SK-N-SH treated with all-trans-retinoic acid at 6 μM for 48 hours (cell line): ENCODE measurements at regions not wholly inside any gene's neighbourhood (a gene's known extent, or its start where the extent isn't known, plus 50 kb on each side); places are given as distances from the start of the nearest gene placed in this dataset.

ENCODE experiments used
- ATAC-seq: fragments of 200-7000 bp; cut with Tn5 transposase; 3 replicates; pipeline ENCODE4 v1.9.1; 2020; ENCODE audit warnings: mild to moderate bottlenecking, moderate library complexity
- ARNTL ChIP-seq: fragments of 450-650 bp; formaldehyde crosslinking; IDR thresholded peaks from 2 replicates; pipeline ENCODE4 v1.5.0; 2020; ENCODE audit warnings: low read depth, mild to moderate bottlenecking, moderate library complexity, borderline replicate concordance
- BACH2 ChIP-seq: fragments of 250-450 bp; sonication (Bioruptor Pico); IDR thresholded peaks from 2 replicates; pipeline ENCODE4 v1.9.0; 2021; ENCODE audit warnings: mild to moderate bottlenecking, borderline replicate concordance
- ESRRG ChIP-seq: fragments of 250-450 bp; sonication (Bioruptor Pico); IDR thresholded peaks from 2 replicates; pipeline ENCODE4 v1.6.1; 2021; ENCODE audit warnings: mild to moderate bottlenecking
- GLIS3 ChIP-seq: fragments of 250-450 bp; sonication (Bioruptor Pico); IDR thresholded peaks from 2 replicates; pipeline ENCODE4 v1.5.0; 2020; ENCODE audit warnings: mild to moderate bottlenecking, moderate library complexity
- ISL1 ChIP-seq: fragments of 250-450 bp; sonication (Bioruptor Pico); IDR thresholded peaks from 2 replicates; pipeline ENCODE4 v2.1.2; 2022; ENCODE audit warnings: mild to moderate bottlenecking, moderate library complexity
- OSR1 ChIP-seq: fragments of 250-450 bp; sonication (Bioruptor Pico); IDR thresholded peaks from 2 replicates; pipeline ENCODE4 v1.8.0; 2022; ENCODE audit warnings: moderate library complexity, mild to moderate bottlenecking, inconsistent platforms
- PPARA ChIP-seq: fragments of 250-450 bp; sonication (Bioruptor Pico); IDR thresholded peaks from 2 replicates; pipeline ENCODE4 v1.5.0; 2020; ENCODE audit warnings: mild to moderate bottlenecking, borderline replicate concordance
- RARB ChIP-seq: fragments of 250-450 bp; sonication (Bioruptor Pico); IDR thresholded peaks from 2 replicates; pipeline ENCODE4 v1.8.0; 2021; ENCODE audit warnings: mild to moderate bottlenecking, moderate library complexity
- SNAI2 ChIP-seq: fragments of 250-450 bp; sonication (Bioruptor Pico); IDR thresholded peaks from 2 replicates; pipeline ENCODE4 v1.5.0; 2020; ENCODE audit warnings: mild to moderate bottlenecking, moderate library complexity
- TCF4 ChIP-seq: fragments of 250-450 bp; sonication (Bioruptor Pico); IDR thresholded peaks from 2 replicates; pipeline ENCODE4 v1.8.0; 2021; ENCODE audit warnings: mild to moderate bottlenecking, moderate library complexity, borderline replicate concordance
- TOX ChIP-seq: fragments of 250-450 bp; sonication (Bioruptor Pico); IDR thresholded peaks from 2 replicates; pipeline ENCODE4 v1.8.0; 2021; ENCODE audit warnings: mild to moderate bottlenecking, moderate library complexity, borderline replicate concordance
- ZFP30 ChIP-seq: fragments of 450-650 bp; formaldehyde crosslinking; IDR thresholded peaks from 2 replicates; pipeline ENCODE4 v1.5.0; 2022; ENCODE audit warnings: mild to moderate bottlenecking, moderate library complexity
- ZNF565 ChIP-seq: fragments of 450-650 bp; formaldehyde crosslinking; conservative IDR thresholded peaks from 2 replicates; pipeline ENCODE4 v1.5.0; 2020; ENCODE audit warnings: low read depth, mild to moderate bottlenecking, moderate library complexity
- ZNF70 ChIP-seq: fragments of 450-650 bp; formaldehyde crosslinking; IDR thresholded peaks from 2 replicates; pipeline ENCODE4 v1.5.0; 2020; ENCODE audit warnings: mild to moderate bottlenecking, moderate library complexity
- ZNF8 ChIP-seq: fragments of 450-650 bp; formaldehyde crosslinking; IDR thresholded peaks from 2 replicates; pipeline ENCODE4 v1.5.0; 2020; ENCODE audit warnings: mild to moderate bottlenecking, moderate library complexity
- TF ChIP-seq, protein P1 (sequence below): fragments of 250-450 bp; sonication (Bioruptor Pico); IDR thresholded peaks from 2 replicates; pipeline ENCODE4 v1.8.0; 2021; ENCODE audit warnings: low read depth, mild to moderate bottlenecking, moderate library complexity, borderline replicate concordance
- TF ChIP-seq, protein P2 (sequence below): fragments of 250-450 bp; sonication (Bioruptor Pico); IDR thresholded peaks from 2 replicates; pipeline ENCODE4 v1.5.0; 2020; ENCODE audit warnings: mild to moderate bottlenecking, moderate library complexity
- TF ChIP-seq, protein P3 (sequence below): fragments of 250-450 bp; sonication (Bioruptor Pico); IDR thresholded peaks from 2 replicates; pipeline ENCODE4 v1.5.1; 2020; ENCODE audit warnings: low read depth, mild to moderate bottlenecking, moderate library complexity
- TF ChIP-seq, protein P4 (sequence below): fragments of 250-450 bp; sonication (Bioruptor Pico); IDR thresholded peaks from 2 replicates; pipeline ENCODE4 v1.5.1; 2021; ENCODE audit warnings: mild to moderate bottlenecking, moderate library complexity
- TF ChIP-seq, protein P5 (sequence below): fragments of 250-450 bp; sonication (Bioruptor Pico); IDR thresholded peaks from 2 replicates; pipeline ENCODE4 v1.8.0; 2020; ENCODE audit warnings: mild to moderate bottlenecking, moderate library complexity, borderline replicate concordance

DNA sequence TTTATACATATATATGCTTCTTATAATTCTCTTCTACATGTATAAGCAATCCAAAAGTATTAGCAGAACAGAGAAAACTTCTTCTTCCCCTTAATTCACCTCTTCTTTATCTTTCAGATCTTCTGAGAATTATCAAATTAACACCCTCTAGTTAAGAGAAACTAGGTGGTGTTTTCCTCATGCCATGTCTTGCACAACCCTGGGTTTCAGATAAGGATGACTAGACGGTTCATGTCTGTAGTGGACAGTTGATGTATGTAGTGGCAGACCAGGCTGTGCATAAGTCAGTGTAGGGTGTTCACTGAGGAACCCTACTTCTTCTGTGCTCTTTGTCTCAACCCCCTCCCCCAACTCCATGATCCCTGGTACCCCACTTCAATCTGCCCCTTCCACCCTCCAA, 187.3 kb downstream of the SAMD5 start (continued):
- TF ChIP-seq, protein P1, sequence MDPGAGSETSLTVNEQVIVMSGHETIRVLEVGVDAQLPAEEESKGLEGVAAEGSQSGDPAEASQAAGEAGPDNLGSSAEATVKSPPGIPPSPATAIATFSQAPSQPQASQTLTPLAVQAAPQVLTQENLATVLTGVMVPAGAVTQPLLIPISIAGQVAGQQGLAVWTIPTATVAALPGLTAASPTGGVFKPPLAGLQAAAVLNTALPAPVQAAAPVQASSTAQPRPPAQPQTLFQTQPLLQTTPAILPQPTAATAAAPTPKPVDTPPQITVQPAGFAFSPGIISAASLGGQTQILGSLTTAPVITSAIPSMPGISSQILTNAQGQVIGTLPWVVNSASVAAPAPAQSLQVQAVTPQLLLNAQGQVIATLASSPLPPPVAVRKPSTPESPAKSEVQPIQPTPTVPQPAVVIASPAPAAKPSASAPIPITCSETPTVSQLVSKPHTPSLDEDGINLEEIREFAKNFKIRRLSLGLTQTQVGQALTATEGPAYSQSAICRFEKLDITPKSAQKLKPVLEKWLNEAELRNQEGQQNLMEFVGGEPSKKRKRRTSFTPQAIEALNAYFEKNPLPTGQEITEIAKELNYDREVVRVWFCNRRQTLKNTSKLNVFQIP (CRISPR knock-in tag), result no peak
- TF ChIP-seq PPARA, result no peak
- TF ChIP-seq, protein P2, sequence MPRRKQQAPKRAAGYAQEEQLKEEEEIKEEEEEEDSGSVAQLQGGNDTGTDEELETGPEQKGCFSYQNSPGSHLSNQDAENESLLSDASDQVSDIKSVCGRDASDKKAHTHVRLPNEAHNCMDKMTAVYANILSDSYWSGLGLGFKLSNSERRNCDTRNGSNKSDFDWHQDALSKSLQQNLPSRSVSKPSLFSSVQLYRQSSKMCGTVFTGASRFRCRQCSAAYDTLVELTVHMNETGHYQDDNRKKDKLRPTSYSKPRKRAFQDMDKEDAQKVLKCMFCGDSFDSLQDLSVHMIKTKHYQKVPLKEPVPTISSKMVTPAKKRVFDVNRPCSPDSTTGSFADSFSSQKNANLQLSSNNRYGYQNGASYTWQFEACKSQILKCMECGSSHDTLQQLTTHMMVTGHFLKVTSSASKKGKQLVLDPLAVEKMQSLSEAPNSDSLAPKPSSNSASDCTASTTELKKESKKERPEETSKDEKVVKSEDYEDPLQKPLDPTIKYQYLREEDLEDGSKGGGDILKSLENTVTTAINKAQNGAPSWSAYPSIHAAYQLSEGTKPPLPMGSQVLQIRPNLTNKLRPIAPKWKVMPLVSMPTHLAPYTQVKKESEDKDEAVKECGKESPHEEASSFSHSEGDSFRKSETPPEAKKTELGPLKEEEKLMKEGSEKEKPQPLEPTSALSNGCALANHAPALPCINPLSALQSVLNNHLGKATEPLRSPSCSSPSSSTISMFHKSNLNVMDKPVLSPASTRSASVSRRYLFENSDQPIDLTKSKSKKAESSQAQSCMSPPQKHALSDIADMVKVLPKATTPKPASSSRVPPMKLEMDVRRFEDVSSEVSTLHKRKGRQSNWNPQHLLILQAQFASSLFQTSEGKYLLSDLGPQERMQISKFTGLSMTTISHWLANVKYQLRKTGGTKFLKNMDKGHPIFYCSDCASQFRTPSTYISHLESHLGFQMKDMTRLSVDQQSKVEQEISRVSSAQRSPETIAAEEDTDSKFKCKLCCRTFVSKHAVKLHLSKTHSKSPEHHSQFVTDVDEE (CRISPR knock-in tag), result no peak
- no peak for TF ChIP-seq TOX

DNA sequence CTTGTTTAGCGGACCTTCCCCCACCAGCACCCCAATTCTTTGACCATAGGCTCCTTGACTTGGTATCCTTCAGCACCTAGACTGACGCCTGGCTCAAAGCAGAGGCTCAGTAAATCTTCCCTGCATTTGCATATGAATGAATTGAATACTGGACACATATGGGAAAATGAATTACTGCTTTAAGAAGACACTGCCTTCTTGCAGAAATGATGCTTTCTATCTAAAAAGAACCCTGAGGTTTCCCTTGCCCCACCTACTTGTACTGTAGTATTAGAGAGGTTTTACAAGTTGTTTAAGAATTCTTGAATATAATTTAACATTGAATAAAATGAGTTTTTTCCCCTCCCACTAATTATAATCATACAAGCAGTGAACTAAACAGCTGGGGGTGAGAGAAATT, 190.7 kb downstream of the SAMD5 start:
- no peak for ATAC-seq
- TF ChIP-seq SNAI2 (no peak), RARB (CRISPR knock-in tag) (no peak)

DNA sequence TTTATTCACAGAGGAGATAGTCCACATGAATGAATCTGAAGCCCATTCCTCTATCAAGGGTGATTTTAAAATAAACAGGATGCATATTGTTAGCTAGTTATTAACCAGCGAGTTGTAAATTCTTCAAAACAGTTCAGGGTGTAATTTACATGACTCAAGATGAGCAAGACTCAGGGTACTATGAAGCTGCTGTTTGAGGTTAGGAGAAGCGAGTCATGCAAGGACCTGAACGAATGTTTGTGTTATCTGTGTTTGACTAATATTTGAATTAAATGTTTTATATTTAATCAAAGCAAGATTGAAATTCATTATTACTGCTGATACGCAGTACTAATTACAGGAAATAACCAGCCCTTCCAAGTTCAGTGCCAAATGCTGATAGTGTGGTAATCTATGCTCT, 191.1 kb downstream of the SAMD5 start:
- no peak for ATAC-seq
- no peak for TF ChIP-seq TCF4 (CRISPR knock-in tag)
- TF ChIP-seq, protein P3, sequence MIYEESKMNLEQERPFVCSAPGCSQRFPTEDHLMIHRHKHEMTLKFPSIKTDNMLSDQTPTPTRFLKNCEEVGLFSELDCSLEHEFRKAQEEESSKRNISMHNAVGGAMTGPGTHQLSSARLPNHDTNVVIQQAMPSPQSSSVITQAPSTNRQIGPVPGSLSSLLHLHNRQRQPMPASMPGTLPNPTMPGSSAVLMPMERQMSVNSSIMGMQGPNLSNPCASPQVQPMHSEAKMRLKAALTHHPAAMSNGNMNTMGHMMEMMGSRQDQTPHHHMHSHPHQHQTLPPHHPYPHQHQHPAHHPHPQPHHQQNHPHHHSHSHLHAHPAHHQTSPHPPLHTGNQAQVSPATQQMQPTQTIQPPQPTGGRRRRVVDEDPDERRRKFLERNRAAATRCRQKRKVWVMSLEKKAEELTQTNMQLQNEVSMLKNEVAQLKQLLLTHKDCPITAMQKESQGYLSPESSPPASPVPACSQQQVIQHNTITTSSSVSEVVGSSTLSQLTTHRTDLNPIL (CRISPR knock-in tag), result no peak

DNA sequence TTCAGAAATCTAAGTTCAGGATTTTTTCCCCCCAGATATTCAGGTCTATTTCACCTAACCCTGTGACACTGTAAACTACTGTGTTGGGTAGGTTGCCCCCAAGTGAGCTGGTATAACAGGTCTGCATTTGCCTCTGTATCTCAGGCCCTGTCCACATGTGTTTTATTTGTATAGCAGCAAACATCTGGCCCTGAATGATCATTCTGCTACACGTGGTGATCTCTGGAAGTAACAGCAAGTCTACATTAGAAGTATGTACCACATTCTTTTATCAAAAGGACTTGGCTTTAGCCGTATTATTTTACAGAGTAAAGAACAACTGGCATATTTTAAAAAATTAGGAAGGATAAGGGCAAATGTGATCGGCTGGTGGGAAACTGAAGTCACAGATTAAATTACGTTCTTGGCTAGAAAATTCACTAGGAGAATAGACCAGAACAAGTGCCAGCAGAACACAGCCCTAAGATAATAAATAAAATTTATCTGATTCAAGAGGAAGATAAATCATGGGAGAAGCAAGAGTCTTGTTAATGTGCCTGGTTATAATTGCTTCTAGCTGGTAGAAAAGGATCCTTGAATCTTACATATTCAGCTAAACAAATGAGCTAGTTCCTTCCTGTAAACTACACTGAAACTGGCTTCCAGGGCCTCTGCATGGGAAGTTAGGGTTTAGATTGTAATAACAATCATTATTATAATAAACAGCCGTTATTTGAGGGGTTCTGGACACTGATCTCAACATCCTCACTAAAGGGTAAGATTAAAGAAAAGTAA, 192.1 kb downstream of the SAMD5 start:
- TF ChIP-seq TOX, result no peak
- TF ChIP-seq, protein P3 (CRISPR knock-in tag), result no peak
- TF ChIP-seq ZNF70 (CRISPR knock-in tag), result no peak
- no peak for TF ChIP-seq TCF4 (CRISPR knock-in tag)
- TF ChIP-seq SNAI2, result no peak
- no peak for TF ChIP-seq ARNTL (CRISPR knock-in tag)
- TF ChIP-seq ESRRG (CRISPR knock-in tag), result no peak
- TF ChIP-seq GLIS3 (CRISPR knock-in tag), result no peak
- TF ChIP-seq, protein P4, sequence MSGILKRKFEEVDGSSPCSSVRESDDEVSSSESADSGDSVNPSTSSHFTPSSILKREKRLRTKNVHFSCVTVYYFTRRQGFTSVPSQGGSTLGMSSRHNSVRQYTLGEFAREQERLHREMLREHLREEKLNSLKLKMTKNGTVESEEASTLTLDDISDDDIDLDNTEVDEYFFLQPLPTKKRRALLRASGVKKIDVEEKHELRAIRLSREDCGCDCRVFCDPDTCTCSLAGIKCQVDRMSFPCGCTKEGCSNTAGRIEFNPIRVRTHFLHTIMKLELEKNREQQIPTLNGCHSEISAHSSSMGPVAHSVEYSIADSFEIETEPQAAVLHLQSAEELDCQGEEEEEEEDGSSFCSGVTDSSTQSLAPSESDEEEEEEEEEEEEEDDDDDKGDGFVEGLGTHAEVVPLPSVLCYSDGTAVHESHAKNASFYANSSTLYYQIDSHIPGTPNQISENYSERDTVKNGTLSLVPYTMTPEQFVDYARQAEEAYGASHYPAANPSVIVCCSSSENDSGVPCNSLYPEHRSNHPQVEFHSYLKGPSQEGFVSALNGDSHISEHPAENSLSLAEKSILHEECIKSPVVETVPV (CRISPR knock-in tag), result no peak
- TF ChIP-seq ZNF8, result no peak
- TF ChIP-seq BACH2, result no peak
- TF ChIP-seq ZNF565 (CRISPR knock-in tag), result no peak
- TF ChIP-seq ISL1 (CRISPR knock-in tag), result no peak
- TF ChIP-seq ZFP30 (CRISPR knock-in tag), result no peak
- no peak for TF ChIP-seq OSR1
- TF ChIP-seq, protein P5, sequence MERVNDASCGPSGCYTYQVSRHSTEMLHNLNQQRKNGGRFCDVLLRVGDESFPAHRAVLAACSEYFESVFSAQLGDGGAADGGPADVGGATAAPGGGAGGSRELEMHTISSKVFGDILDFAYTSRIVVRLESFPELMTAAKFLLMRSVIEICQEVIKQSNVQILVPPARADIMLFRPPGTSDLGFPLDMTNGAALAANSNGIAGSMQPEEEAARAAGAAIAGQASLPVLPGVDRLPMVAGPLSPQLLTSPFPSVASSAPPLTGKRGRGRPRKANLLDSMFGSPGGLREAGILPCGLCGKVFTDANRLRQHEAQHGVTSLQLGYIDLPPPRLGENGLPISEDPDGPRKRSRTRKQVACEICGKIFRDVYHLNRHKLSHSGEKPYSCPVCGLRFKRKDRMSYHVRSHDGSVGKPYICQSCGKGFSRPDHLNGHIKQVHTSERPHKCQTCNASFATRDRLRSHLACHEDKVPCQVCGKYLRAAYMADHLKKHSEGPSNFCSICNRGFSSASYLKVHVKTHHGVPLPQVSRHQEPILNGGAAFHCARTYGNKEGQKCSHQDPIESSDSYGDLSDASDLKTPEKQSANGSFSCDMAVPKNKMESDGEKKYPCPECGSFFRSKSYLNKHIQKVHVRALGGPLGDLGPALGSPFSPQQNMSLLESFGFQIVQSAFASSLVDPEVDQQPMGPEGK (CRISPR knock-in tag), result no peak
- TF ChIP-seq RARB (CRISPR knock-in tag), result no peak
- TF ChIP-seq, protein P2 (CRISPR knock-in tag), result no peak
- no peak for ATAC-seq
